ENCODE measurements at regions not wholly inside any gene's neighbourhood (a gene's known extent, or its start where the extent isn't known, plus 50 kb on each side); places are given as distances from the start of the nearest gene placed in this dataset.

- 60 to 79% (median 68%) methylated on average over 3 of the region's 3 CpGs for WGBS, 4 donors
- Histone ChIP-seq H3K27ac (no peak overlapping the region), H3K36me3 (replicated peaks in 1 of 2) (no peaks in the 10 kb centered on the region), H3K4me3 (no peak overlapping the region), H3K4me1 (replicated peaks in 1 of 2) (no peaks in the 10 kb centered on the region), H3K9me3 (replicated peaks in 1 of 3) (no peaks in the 10 kb centered on the region), H3K27me3 (no peaks in the 10 kb centered on the region)
- DNase-seq, result no peak
- no peak for TF ChIP-seq CTCF (IDR thresholded peaks at IDR 0.05)
- TF ChIP-seq POLR2A (IDR thresholded peaks at IDR 0.05), result no peak
- intact Hi-C loops (cut with DNase I), result no loop called here
These were observed 373.5 kb downstream of the UQCRFS1 start for GRCh38 chr19:28839455-28839854.

GRCh38 chr19:28838909-28839308 is 374.0 kb downstream of the UQCRFS1 start:
- H3K9me3 ChIP-seq (replicated peaks in 1 of 3), result no peaks in the 10 kb centered on the region
- H3K27ac ChIP-seq, result no peak overlapping the region
- H3K4me3 ChIP-seq, result no peak overlapping the region
- H3K36me3 ChIP-seq (replicated peaks in 1 of 2), result no peaks in the 10 kb centered on the region
- no peaks in the 10 kb centered on the region for H3K27me3 ChIP-seq
- 41 to 61% (median 52%) methylated on average over 4 to 5 of the region's 5 CpGs for WGBS, 4 donors
- no peak for TF ChIP-seq CTCF (IDR thresholded peaks at IDR 0.05)
- no peak for TF ChIP-seq POLR2A (IDR thresholded peaks at IDR 0.05)
- H3K4me1 ChIP-seq (replicated peaks in 1 of 2), result no peaks in the 10 kb centered on the region
- DNase-seq, result no peak
- intact Hi-C loops (cut with DNase I), result no loop called here

GRCh38 chr19:28836421-28836820 is 376.5 kb downstream of the UQCRFS1 start:
- TF ChIP-seq POLR2A (IDR thresholded peaks at IDR 0.05), result no peak
- TF ChIP-seq CTCF (IDR thresholded peaks at IDR 0.05), result no peak
- no peaks in the 10 kb centered on the region for H3K9me3 ChIP-seq (replicated peaks in 1 of 3)
- H3K4me3 ChIP-seq, result no peak overlapping the region
- DNase-seq, result no peak
- no peaks in the 10 kb centered on the region for H3K36me3 ChIP-seq (replicated peaks in 1 of 2)
- no peaks in the 10 kb centered on the region for H3K4me1 ChIP-seq (replicated peaks in 1 of 2)
- intact Hi-C loops (cut with DNase I), result no loop called here
- no peaks in the 10 kb centered on the region for H3K27me3 ChIP-seq
- no peak overlapping the region for H3K27ac ChIP-seq
- 77 to 84% (median 81%) methylated on average over 7 of the region's 7 CpGs for WGBS, 4 donors

GRCh38 chr19:28834996-28835395 is 378.0 kb downstream of the UQCRFS1 start:
- intact Hi-C loops (cut with DNase I), result no loop called here
- WGBS, 4 donors, result 54 to 66% (median 59%) methylated on average over 3 of the region's 3 CpGs
- TF ChIP-seq POLR2A (IDR thresholded peaks at IDR 0.05), result no peak
- no peak for TF ChIP-seq CTCF (IDR thresholded peaks at IDR 0.05)

More at GRCh38 chr19:28834996-28835395, 378.0 kb downstream of the UQCRFS1 start:
- no peaks in the 10 kb centered on the region for H3K36me3 ChIP-seq (replicated peaks in 1 of 2)
- H3K27me3 ChIP-seq, result no peaks in the 10 kb centered on the region
- H3K4me1 ChIP-seq (replicated peaks in 1 of 2), result no peaks in the 10 kb centered on the region
- no peaks in the 10 kb centered on the region for H3K9me3 ChIP-seq (replicated peaks in 1 of 3)
- no peak overlapping the region for H3K4me3 ChIP-seq
- DNase-seq, result no peak
- no peak overlapping the region for H3K27ac ChIP-seq
